Activated CD8-positive, alpha-beta T cell treated with anti-CD3 and anti-CD28 coated beads for 36 hours (primary cell): ENCODE measurements at regions not wholly inside any gene's neighbourhood (a gene's known extent, or its start where the extent isn't known, plus 50 kb on each side); places are given as distances from the start of the nearest gene placed in this dataset.

Source experiments
- ATAC-seq: fragments of 200-7000 bp; cut with Tn5 transposase; one replicate; pipeline ENCODE4 v1.10.0; 2021; ENCODE audit warnings: mild to moderate bottlenecking, moderate library complexity
- CTCF ChIA-PET: fragments of 350-600 bp; sonication (Branson Sonifier 250); formaldehyde crosslinking; loops from one replicate; lab custom pipeline; 2021; ENCODE audit warnings: antibody characterized with exemption; lab: Charles Lee
- POLR2A ChIA-PET: fragments of 350-600 bp; sonication (Branson Sonifier 250); formaldehyde crosslinking; loops from one replicate; lab custom pipeline; 2021; ENCODE audit warnings: antibody characterized with exemption; lab: Charles Lee
- DNase-seq: peaks from one replicate; pipeline ENCODE4 v3.0.0-alpha.2; 2020
- H3K27ac Mint-ChIP-seq: one replicate; pipeline ENCODE4 v1.8.0; 2021; ENCODE audit warnings: mild to moderate bottlenecking, mixed read lengths
- H3K27me3 Mint-ChIP-seq: one replicate; pipeline ENCODE4 v1.8.0; 2021; ENCODE audit warnings: mixed read lengths
- H3K36me3 Mint-ChIP-seq: one replicate; pipeline ENCODE4 v1.8.0; 2021; ENCODE audit warnings: low read depth, mixed read lengths
- H3K4me1 Mint-ChIP-seq: one replicate; pipeline ENCODE4 v1.8.0; 2021; ENCODE audit warnings: low read depth, mixed read lengths
- H3K4me3 Mint-ChIP-seq: one replicate; pipeline ENCODE4 v1.8.0; 2021; ENCODE audit warnings: mild to moderate bottlenecking, moderate library complexity, mixed read lengths
- H3K9me3 Mint-ChIP-seq: one replicate; pipeline ENCODE4 v1.8.0; 2021; ENCODE audit warnings: mixed read lengths
- CTCF ChIP-seq: fragments of 200-600 bp; IDR thresholded peaks from one replicate; pipeline ENCODE4 v1.8.0; 2022; ENCODE audit warnings: antibody characterized with exemption, mild to moderate bottlenecking
- intact Hi-C: fragments of 100-400 bp; cut with micrococcal nuclease; formaldehyde crosslinking; loops from one replicate; pipeline ENCODE4 v1.10.0; 2022

GRCh38 chr4:22029803-22030202 lies 81.2 kb upstream of the KCNIP4 start:
- no peak overlapping the region for H3K27ac Mint-ChIP-seq
- H3K4me1 Mint-ChIP-seq = no peaks in the 10 kb centered on the region
- POLR2A ChIA-PET = no interaction called here
- ATAC-seq = no peak
- TF ChIP-seq CTCF = no peak
- no peaks in the 10 kb centered on the region for H3K27me3 Mint-ChIP-seq
- H3K4me3 Mint-ChIP-seq = no peak overlapping the region
- intact Hi-C loops = no loop called here
- DNase-seq = no peak
- no peaks in the 10 kb centered on the region for H3K36me3 Mint-ChIP-seq
- CTCF ChIA-PET = no interaction called here
- H3K9me3 Mint-ChIP-seq = no peaks in the 10 kb centered on the region

- Mint-ChIP-seq H3K27me3 (no peaks in the 10 kb centered on the region), H3K9me3 (no peaks in the 10 kb centered on the region), H3K4me1 (no peaks in the 10 kb centered on the region), H3K36me3 (no peaks in the 10 kb centered on the region), H3K4me3 (no peak overlapping the region), H3K27ac (no peak overlapping the region)
- intact Hi-C loops = no loop called here
- TF ChIP-seq CTCF = no peak
- DNase-seq = no peak
- ATAC-seq = no peak
- ChIA-PET CTCF (no interaction called here), POLR2A (no interaction called here)
These were observed 72.5 kb upstream of the KCNIP4 start for GRCh38 chr4:22021106-22021505.

DNA sequence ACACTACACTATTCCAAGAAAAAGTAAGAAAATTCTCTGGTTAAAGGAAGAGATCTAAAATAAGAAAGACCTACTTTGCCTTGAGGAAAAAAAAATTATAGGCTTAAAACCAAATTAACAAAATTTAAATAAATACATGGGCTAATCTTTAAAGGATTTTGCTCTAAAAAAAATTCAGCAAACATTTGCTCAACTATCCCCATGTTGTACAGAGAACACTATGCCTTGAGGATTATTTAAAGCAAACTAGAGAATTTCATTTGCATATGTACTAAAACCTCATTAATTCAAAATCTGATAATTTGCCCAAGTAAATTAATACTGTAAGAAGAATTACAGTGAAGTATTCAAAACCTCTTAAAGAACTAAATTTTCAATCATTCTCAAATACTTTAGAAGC lies 71.6 kb upstream of the KCNIP4 start:
- intact Hi-C loops = no loop called here
- H3K27ac Mint-ChIP-seq = no peak overlapping the region
- no peak for DNase-seq
- POLR2A ChIA-PET = no interaction called here
- no peak for TF ChIP-seq CTCF
- H3K4me3 Mint-ChIP-seq = no peak overlapping the region
- no peaks in the 10 kb centered on the region for H3K9me3 Mint-ChIP-seq
- CTCF ChIA-PET = no interaction called here
- no peaks in the 10 kb centered on the region for H3K36me3 Mint-ChIP-seq
- H3K4me1 Mint-ChIP-seq = no peaks in the 10 kb centered on the region
- ATAC-seq = no peak
- no peaks in the 10 kb centered on the region for H3K27me3 Mint-ChIP-seq

DNA sequence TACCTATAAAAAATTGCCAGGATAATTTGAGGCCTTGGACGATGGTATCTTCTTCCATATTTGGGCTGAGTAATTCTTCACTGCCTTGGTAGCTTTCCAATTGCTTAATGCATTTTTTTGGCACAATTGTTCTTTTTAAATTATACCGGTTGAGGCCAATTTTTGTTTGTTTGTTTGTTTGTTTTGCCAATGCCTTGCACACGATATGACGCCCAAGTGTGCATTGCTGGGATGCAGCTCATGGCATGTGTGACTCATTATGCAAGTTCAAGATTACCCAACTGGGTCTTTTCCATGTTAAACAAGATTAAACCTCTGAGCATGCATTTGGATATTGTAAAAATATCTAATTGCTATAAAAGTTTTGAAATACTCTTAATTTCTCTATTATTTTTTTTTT lies 71.1 kb upstream of the KCNIP4 start:
- H3K4me1 Mint-ChIP-seq = no peaks in the 10 kb centered on the region
- no peak overlapping the region for H3K27ac Mint-ChIP-seq
- no peaks in the 10 kb centered on the region for H3K36me3 Mint-ChIP-seq
- no peak overlapping the region for H3K4me3 Mint-ChIP-seq
- POLR2A ChIA-PET = no interaction called here
- DNase-seq (no peak), ATAC-seq (no peak)
- intact Hi-C loops = no loop called here
- TF ChIP-seq CTCF = no peak
- CTCF ChIA-PET = no interaction called here
- H3K27me3 Mint-ChIP-seq = no peaks in the 10 kb centered on the region
- no peaks in the 10 kb centered on the region for H3K9me3 Mint-ChIP-seq

GRCh38 chr4:22014222-22014741 lies 65.7 kb upstream of the KCNIP4 start:
- no peak overlapping the region for H3K27ac Mint-ChIP-seq
- CTCF ChIA-PET = no interaction called here
- no peaks in the 10 kb centered on the region for H3K9me3 Mint-ChIP-seq
- TF ChIP-seq CTCF = no peak
- intact Hi-C loops = no loop called here
- POLR2A ChIA-PET = no interaction called here
- H3K27me3 Mint-ChIP-seq = no peaks in the 10 kb centered on the region
- DNase-seq (no peak), ATAC-seq (no peak)
- H3K4me3 Mint-ChIP-seq = no peak overlapping the region
- no peaks in the 10 kb centered on the region for H3K36me3 Mint-ChIP-seq
- H3K4me1 Mint-ChIP-seq = no peaks in the 10 kb centered on the region
